HG03139 (cell line): ENCODE measurements at regions not wholly inside any gene's neighbourhood (a gene's known extent, or its start where the extent isn't known, plus 50 kb on each side); places are given as distances from the start of the nearest gene placed in this dataset.

Experiments
- ATAC-seq: cut with Tn5 transposase; IDR thresholded peaks from one replicate; pipeline ENCODE4 v1.9.1; 2021; ENCODE audit not compliant: unreplicated experiment

DNA sequence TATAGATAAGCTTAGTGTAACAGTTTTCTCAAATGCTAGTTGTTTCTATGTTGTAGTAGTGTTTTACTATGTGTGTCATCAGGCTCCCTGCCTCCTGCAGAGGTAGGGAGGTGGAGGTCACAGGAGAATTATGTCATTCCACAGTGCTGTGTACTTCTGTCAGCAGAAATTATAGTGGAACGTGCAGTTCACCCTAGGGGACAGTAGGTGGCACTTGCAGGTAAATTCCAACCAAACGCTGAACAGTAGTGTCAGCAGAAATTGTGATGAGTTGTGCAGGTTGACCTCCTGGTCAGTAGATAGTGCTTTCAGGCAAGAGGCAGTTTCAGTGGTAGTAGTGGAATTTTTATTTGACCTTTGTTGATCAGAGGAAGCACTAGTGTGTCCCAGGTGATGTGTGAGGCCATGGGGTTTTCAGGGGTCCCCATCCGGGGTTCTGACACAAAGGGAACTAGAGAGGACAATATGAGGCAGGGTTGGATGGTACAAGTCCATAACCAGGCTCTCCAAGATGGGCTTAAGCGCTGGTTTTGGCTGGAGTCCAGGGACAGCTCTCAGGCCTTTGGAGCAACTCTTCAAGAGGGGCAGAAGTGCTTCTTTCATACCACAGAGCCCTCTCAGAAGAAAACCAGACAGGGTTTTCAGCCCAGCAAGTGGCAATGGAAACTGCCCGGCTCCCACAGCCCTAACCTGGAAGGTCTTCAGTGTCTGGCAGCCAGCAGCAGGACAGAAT, 402.9 kb downstream of the CYLC2 start:
- ATAC-seq = peak; percentile 96

- ATAC-seq = no peak
Measured at GRCh38 chr9:103399535-103399934, 404.4 kb downstream of the CYLC2 start.

- no peak for ATAC-seq
Measured at GRCh38 chr9:103407260-103407659, 412.1 kb downstream of the CYLC2 start.

DNA sequence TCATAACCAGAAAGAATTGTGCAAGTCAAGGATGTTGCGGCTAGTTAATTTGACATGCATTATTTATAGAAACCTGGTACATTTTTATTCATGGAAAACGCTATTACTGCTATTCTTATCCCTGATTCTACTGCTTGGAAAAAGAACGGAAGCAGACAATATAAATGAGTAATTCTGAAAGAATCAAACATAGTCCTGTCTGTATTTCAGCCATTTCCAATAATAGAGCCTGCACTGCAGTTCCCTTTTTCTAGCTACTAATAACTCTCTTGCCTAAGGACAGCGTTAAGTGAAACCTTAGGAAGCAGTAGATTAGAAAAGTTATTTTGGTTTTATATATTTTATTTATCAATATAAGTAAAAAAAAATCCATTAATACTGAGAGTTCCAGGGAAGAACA, 414.9 kb downstream of the CYLC2 start:
- no peak for ATAC-seq

GRCh38 chr9:103427696-103428095, 432.6 kb downstream of the CYLC2 start:
- ATAC-seq = no peak

GRCh38 chr9:103430469-103430868, 435.3 kb downstream of the CYLC2 start:
- no peak for ATAC-seq

DNA sequence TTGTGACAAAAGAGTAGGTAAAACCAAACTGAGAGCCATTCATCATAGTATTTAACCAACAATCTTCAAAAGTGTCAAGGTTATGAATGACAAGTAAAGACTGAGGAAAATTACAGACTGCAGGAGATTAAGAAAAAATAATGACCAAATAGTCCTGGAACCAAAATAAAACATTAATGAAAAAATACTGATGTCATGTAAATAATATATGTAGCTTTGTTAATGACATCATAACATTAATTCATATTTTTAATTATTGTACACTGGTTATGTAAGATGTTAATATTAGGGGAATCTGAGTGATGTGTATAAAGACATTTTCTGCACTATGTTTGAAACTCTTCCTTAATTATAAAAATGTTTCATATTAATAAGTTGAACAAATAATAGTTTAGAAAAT, 436.7 kb downstream of the CYLC2 start:
- ATAC-seq = no peak

GRCh38 chr9:103444176-103444575, 449.0 kb downstream of the CYLC2 start:
- no peak for ATAC-seq

GRCh38 chr9:103458826-103459225, 463.7 kb downstream of the CYLC2 start:
- no peak for ATAC-seq

- no peak for ATAC-seq
Measured at GRCh38 chr9:103471241-103471640, 476.1 kb downstream of the CYLC2 start.

DNA sequence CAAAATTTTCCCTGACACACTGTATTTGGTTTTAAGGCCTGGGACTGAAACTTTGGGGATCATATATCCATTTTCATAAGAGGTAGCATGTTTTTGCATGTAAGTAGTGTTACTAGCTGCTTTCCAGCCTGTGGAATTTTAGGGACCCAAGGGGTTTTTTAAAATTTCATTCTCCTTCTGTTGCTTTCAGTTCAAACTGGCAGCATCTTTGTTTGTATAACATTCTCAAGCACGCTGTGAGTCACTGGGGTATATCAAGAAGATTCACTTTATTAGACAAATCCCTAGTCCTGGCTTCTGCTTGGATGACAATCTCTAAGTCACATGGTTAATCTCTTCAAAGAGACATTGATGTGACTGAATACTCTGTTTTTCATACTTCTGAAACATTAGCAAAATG, 479.0 kb downstream of the CYLC2 start:
- ATAC-seq = no peak

GRCh38 chr9:103483471-103484096, 488.5 kb downstream of the CYLC2 start:
- no peak for ATAC-seq

DNA sequence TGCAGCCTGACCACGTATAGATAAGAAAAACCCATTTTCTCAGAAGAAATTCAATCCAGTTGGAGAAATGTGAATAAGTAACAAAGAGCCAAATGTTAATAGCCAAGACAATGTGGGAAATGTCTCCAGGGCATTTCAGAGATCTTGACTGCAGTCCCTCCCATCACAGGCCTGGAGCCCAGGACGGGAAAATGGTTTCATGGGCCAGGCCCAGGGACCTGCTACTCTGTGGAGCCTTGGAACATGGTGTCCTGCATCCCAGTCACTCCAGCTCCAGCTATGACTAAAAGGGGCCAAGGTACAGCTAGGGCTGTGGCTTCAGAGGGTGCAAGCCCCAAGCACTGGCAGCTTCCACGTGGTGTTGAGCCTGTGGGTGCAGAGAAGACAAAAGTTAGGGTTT, 490.0 kb downstream of the CYLC2 start:
- ATAC-seq = no peak

DNA sequence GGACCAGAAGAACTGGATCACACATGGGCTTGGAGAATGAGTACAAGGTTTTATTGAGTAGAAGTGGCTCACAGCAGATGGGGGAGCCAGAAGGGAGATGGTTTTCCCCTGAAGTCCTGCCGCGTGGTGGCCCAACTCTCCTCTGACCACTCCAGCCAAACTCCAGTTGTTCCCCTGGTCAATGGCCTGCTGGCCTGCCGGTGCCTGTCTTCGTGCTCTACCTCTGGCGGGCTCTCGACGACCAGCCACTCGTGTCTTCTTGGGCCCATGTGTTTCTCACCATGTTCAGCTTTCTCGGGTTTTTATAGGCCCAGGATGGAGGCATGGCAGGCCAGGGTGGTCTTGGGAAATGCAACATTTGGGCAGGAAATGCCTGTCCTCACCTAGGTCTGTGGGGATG, 519.6 kb downstream of the CYLC2 start:
- no peak for ATAC-seq

DNA sequence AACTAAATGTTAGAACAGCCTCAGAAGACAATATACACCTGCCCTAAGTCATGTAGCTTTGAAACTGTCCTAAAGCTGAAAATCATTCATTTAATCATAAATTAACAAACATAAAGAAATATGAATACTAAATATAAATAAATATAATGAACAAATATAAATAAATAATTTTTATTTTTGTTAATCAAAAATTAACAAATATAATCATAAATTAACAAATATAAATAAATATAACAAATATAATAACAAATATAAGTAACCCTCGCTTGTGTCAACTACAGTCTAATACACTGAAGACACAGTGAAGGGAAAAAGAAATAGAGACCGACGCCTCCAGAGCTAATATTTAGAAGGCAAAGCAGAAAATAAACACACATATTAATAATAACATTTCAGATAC, 527.3 kb downstream of the CYLC2 start:
- ATAC-seq = no peak

DNA sequence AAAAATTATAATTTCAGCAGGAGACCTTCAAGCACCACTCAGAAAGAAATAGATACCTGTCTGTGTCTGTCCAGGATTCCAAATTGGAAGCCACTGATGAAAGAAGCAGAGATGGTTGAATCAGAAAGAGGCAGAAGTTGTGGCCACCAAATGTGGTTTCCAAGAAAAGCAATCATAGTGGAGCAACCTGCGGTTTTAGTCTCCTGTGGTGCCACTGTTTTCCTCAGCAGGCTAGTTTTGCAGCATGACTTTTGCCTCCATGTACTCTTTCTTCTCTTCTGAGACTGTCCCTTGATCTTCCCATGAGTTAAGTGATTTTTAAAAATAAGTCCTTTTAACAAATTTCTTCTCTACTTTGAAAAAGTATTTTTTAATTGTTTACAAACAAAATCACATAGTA, 535.8 kb downstream of the CYLC2 start:
- no peak for ATAC-seq

- ATAC-seq = no peak
Measured at GRCh38 chr9:103533318-103533717, 538.2 kb downstream of the CYLC2 start.

- no peak for ATAC-seq
Measured at GRCh38 chr9:103537426-103537825, 542.3 kb downstream of the CYLC2 start.

- no peak for ATAC-seq
Measured at GRCh38 chr9:103545260-103545659, 548.8 kb upstream of the SMC2 start.

- ATAC-seq = no peak
Measured at GRCh38 chr9:103552712-103553111, 541.4 kb upstream of the SMC2 start.

- ATAC-seq = no peak
Measured at GRCh38 chr9:103574056-103574455, 520.1 kb upstream of the SMC2 start.

- no peak for ATAC-seq
Measured at GRCh38 chr9:103586721-103587120, 507.4 kb upstream of the SMC2 start.

DNA sequence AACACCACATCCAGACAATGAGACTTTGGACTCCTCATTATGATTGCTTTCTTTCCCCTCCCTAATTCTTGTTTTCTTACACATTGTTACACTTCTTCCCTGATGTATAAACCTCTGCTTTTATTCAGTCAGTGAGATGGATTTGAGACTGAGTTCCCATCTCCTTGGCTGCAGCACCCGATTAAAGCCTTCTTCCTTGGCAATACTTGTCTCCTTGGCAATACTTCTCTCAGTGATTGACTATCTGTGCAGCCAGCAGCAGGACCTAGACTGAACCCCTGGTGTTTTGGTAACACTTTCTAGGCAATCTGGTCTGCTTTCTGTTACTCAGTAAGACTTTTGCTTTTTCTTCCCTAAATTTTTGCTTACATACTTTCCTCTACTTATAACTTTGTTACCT, 492.8 kb upstream of the SMC2 start:
- ATAC-seq = no peak
